GM12874 (cell line): ENCODE measurements at regions not wholly inside any gene's neighbourhood (a gene's known extent, or its start where the extent isn't known, plus 50 kb on each side); places are given as distances from the start of the nearest gene placed in this dataset.

ENCODE experiments used
- CTCF ChIP-seq: IDR thresholded peaks from 2 replicates; pipeline ENCODE4 v1.5.1; 2011; ENCODE audit warnings: low read depth, mild to moderate bottlenecking, control low read depth, low read length, moderate library complexity; ENCODE audit not compliant: insufficient read depth

DNA sequence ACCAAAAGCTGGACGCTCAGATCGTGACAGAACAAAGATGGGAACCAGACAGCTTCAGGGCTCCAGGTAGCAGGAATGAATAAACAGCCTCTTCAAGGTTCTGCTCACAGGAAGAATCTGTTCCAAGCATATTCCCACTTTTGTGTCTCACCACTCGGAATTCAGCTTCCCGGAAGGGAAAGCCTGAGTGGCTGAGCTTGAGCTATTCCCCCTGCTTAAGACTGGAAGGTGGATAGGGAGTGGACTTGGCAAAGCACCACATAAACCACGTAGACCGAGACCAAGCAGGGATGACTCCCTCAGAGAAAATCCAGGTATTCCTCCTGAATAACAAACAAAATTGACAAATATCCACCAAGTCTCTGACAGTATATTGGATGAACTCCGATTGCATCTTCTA, 180.2 kb upstream of the NR2F2 start:
- no peak for TF ChIP-seq CTCF

DNA sequence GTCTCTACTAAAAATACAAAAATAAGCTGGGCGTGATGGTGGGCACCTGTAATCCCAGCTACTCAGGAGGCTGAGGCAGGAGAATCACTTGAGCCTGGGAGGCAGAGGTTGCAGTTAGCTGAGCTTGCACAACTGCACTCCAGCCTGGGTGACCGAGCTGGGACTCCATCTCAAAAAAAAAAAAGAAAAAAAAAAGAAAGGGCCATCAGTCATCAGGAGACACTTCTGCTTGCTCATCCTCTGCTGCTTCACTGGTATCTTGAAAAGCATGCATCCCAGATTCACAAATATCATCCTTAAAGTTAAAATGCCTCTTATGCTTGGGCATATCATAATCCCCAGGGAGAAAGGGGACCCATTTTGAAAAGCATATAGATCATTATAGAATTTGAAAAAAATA, 176.6 kb upstream of the NR2F2 start:
- TF ChIP-seq CTCF = no peak

- TF ChIP-seq CTCF = no peak
Observed at GRCh38 chr15:96158938-96159337, 171.6 kb upstream of the NR2F2 start.

GRCh38 chr15:96160269-96160668, 170.2 kb upstream of the NR2F2 start:
- TF ChIP-seq CTCF = no peak

- no peak for TF ChIP-seq CTCF
Observed at GRCh38 chr15:96160800-96161199, 169.7 kb upstream of the NR2F2 start.

- TF ChIP-seq CTCF = no peak
Observed at GRCh38 chr15:96162322-96162721, 168.2 kb upstream of the NR2F2 start.

DNA sequence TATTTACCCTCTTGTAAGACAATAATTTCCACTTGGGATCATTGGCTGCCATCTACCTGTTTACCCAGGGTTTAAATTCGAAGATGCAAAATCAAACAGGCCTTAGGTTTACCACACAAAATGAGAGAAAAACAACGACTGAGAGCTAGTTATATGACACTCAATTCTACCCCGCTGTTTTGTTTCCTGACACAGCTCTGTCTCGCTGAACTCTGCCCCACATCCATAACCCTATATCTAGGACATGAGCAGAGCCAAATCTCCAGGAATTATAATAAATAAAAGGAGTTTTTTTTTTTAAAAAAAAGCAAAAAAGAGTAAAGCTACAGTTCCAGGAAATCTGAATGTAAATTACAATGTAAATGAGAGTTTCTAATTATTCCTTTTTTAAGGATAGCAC, 165.4 kb upstream of the NR2F2 start:
- TF ChIP-seq CTCF = no peak

DNA sequence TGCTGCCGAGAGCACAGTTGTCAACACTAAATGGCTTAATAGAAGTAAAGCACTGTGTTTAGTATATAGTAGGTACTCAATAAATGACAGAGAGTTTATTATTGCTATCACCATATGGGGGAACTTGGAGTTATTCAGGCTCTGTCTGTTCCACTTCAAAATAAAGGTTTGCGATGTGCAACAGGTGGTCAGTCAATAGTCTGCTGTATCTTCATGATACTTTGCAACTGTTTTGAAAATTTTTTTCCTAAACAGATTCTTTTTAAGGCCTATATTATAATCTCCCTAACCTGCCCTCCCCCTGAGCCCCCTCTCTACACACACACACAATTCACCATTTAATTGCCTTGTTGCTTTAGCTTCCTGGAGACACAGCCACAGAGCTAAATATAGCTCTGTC, 164.7 kb upstream of the NR2F2 start:
- TF ChIP-seq CTCF = no peak
